Heart left ventricle (tissue), 16 donors: ENCODE measurements at regions not wholly inside any gene's neighbourhood (a gene's known extent, or its start where the extent isn't known, plus 50 kb on each side); places are given as distances from the start of the nearest gene placed in this dataset.

Experiments
- ATAC-seq, 4 donors: fragments of 200-7000 bp; cut with Tn5 transposase; one replicate each; pipeline ENCODE4 v1.9.1; 2020 to 2022; ENCODE audit warnings: moderate library complexity in 4 of 4, mild to moderate bottlenecking in 3 of 4, moderate number of reproducible peaks in 1 of 4
- DNase-seq, 5 donors: peaks; one replicate each; pipeline ENCODE4 v3.0.0-alpha.2; 2020
- H3K27ac ChIP-seq, 12 donors: fragments of 200-600 bp; sonication (generic) in 4 of 12; one replicate each; pipeline versions ENCODE4 v1.5.0 to v1.8.0; 2016 to 2022; ENCODE audit warnings: mild to moderate bottlenecking in 2 of 12
- H3K27me3 ChIP-seq, 9 donors: fragments of 200-600 bp; sonication (generic) in 2 of 9; one replicate each; pipeline versions ENCODE4 v1.5.1 to v1.8.0; 2016 to 2022; ENCODE audit warnings: mild to moderate bottlenecking in 3 of 9
- H3K36me3 ChIP-seq, 9 donors: fragments of 200-600 bp; sonication (generic) in 2 of 9; one replicate each; pipeline versions ENCODE4 v1.5.0 to v1.8.0; 2018 to 2022; ENCODE audit warnings: mild to moderate bottlenecking in 2 of 9
- H3K4me1 ChIP-seq, 12 donors: fragments of 200-600 bp; sonication (generic) in 4 of 12; one replicate each; pipeline versions ENCODE4 v1.5.0 to v1.8.0; 2016 to 2022; ENCODE audit warnings: mild to moderate bottlenecking in 3 of 12
- H3K4me3 ChIP-seq, 12 donors: fragments of 200-600 bp; sonication (generic) in 4 of 12; one replicate each; pipeline versions ENCODE4 v1.5.0 to v1.8.0; 2017 to 2022; ENCODE audit warnings: mild to moderate bottlenecking in 9 of 12, moderate library complexity in 4 of 12
- H3K9me3 ChIP-seq, 12 donors: fragments of 200-600 bp; sonication (generic) in 4 of 12; one replicate each; pipeline versions ENCODE4 v1.5.0 to v1.8.0; 2016 to 2022; ENCODE audit warnings: mild to moderate bottlenecking in 1 of 12
- CTCF ChIP-seq, 12 donors: fragments of 200-600 bp; sonication (generic) in 4 of 12; IDR thresholded peaks; one replicate each; pipeline versions ENCODE4 v1.5.0 to v1.8.0; 2018 to 2022; ENCODE audit warnings: antibody characterized with exemption in 12 of 12, mild to moderate bottlenecking in 5 of 12
- POLR2A ChIP-seq, 2 donors: fragments of 450-650 bp; IDR thresholded peaks; one replicate each; pipeline ENCODE4 v1.6.1; 2017; ENCODE audit warnings: antibody characterized with exemption in 2 of 2, mild to moderate bottlenecking in 2 of 2, moderate library complexity in 2 of 2
- WGBS, 4 donors: extraction: QIAGEN DNeasy Blood & Tissue Kit in 2 of 4; methylation state at CpG; one replicate each; pipeline versions ENCODE4 v1.1.5 to v1.1.7; 2013 to 2018; 5-methylcytosine and 5-hydroxymethylcytosine counted together
- intact Hi-C, 10 donors: fragments of 100-400 bp; cut with DNase I; formaldehyde crosslinking; loops; one replicate each; pipeline versions ENCODE4 v1.11.1 to v1.14.2; 2022
- donor health status: ischemic (EF 13 %, LVEDD 7.1; RV severe dilation, severe dysfunction).
- donor health status: healthy with polysubstance abuse.
- donor health status: DM: no; HTN: yes; CAD: no.
- donor health status: DM: no; HTN: no; CAD: no.
- donor health status: ischemic (EF 25% LVEDD 6.9; RV normal size, moderate dysfunction).
- donor health status: ischemic (EF 25% LVEDD 5.7; RV mildly dilated, moderate dysfunction).
- donor health status: healthy.
- donor health status: DM: yes; HTN: yes; CAD: no.
- donor health status: ischemic (EF 35%, LVEDD 5.7; RV mildly dilated, moderate dysfunction).
- donor health status: nonischemic (EF 11% LVEDD 7.7; RV severe dilation, severe dysfunction).
- donor health status: DM: yes; HTN: yes; CAD: no.
- donor health status: PGD.
- donor health status: ischemic (EF 29% LVEDD 5.4; RV normal size, mild dysfunction).
- donor health status: nonischemic (EF 23%, LVEDD 6.1; RV moderate dilation, normal function).

DNA sequence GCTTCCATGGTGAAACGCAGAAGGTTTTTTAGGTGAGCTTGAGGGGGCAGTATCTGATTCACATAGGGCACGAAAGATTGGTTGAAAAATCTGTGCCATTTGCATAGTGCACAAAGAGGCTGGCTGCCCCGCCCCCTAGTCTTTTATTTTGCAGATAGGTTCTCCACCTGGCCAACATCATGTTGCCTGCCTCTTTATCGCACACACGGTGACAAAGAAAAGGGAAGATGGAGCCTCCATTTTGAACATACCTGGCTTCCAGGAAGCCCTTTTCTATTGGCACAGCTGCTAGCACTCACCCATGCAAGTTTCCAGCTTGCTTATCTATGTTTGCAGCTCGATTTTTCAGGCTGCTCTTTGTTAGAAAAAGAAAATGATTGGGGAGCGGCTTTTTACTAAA lies 316.2 kb upstream of the KLHL1 start:
- no peaks in the 10 kb centered on the region for H3K4me1 ChIP-seq
- WGBS, 4 donors = 72 to 77% (median 74%) methylated on average over 7 of the region's 7 CpGs
- no peaks in the 10 kb centered on the region for H3K36me3 ChIP-seq

DNA sequence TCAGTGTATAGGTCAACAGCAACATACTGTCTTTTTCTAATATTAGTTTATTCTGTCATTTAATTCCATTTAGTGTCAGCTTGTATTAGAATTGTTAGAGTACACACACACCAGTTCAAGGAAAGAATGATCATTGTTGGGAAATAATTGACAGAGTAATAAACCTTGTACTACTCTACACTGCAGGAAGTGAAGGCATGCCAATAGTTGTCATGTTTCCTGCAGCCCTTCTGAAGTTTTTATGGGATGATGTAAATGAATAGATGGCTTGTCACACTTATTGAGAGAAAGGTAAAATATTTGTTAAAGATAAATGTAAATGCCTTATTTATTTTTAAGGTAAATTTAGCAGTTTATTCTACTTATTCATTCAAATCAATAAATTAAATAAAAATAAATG lies 306.9 kb upstream of the KLHL1 start:
- H3K36me3 ChIP-seq = no peaks in the 10 kb centered on the region
- no peak for TF ChIP-seq POLR2A (IDR thresholded peaks at IDR 0.05)
- TF ChIP-seq CTCF (IDR thresholded peaks at IDR 0.05) = no peak
- no peaks in the 10 kb centered on the region for H3K27me3 ChIP-seq
- no peak overlapping the region for H3K4me3 ChIP-seq
- ATAC-seq (no peak), DNase-seq (no peak)
- no peaks in the 10 kb centered on the region for H3K4me1 ChIP-seq
- H3K27ac ChIP-seq = no peak overlapping the region
- intact Hi-C loops = no loop called here
- no peaks in the 10 kb centered on the region for H3K9me3 ChIP-seq

More for the DNA sequence above, 316.2 kb upstream of the KLHL1 start:
- TF ChIP-seq POLR2A (IDR thresholded peaks at IDR 0.05) = no peak
- no peak for TF ChIP-seq CTCF (IDR thresholded peaks at IDR 0.05)
- ATAC-seq (no peak), DNase-seq (no peak)
- Histone ChIP-seq H3K27me3 (no peaks in the 10 kb centered on the region), H3K27ac (no peak overlapping the region), H3K9me3 (peaks cover 0 to 7% (median 0%) of the 10 kb centered on the region in 12 donors), H3K4me3 (no peak overlapping the region)
- intact Hi-C loops = no loop called here

- Histone ChIP-seq H3K27ac (no peak overlapping the region), H3K4me3 (no peak overlapping the region), H3K36me3 (no peaks in the 10 kb centered on the region), H3K27me3 (no peaks in the 10 kb centered on the region), H3K4me1 (no peaks in the 10 kb centered on the region), H3K9me3 (no peaks in the 10 kb centered on the region)
- no peak for ATAC-seq
- no peak for TF ChIP-seq POLR2A (IDR thresholded peaks at IDR 0.05)
- no peak for TF ChIP-seq CTCF (IDR thresholded peaks at IDR 0.05)
- DNase-seq = no peak
- intact Hi-C loops = no loop called here
- WGBS, 4 donors = 83 to 96% (median 88%) methylated on average over 1 of the region's 1 CpG
These were observed 300.6 kb upstream of the KLHL1 start for GRCh38 chr13:70408865-70409264.

GRCh38 chr13:70407486-70407885 lies 299.2 kb upstream of the KLHL1 start:
- Histone ChIP-seq H3K27ac (no peak overlapping the region), H3K27me3 (no peaks in the 10 kb centered on the region), H3K9me3 (no peaks in the 10 kb centered on the region), H3K4me3 (no peak overlapping the region), H3K36me3 (no peaks in the 10 kb centered on the region), H3K4me1 (no peaks in the 10 kb centered on the region)
- TF ChIP-seq CTCF (IDR thresholded peaks at IDR 0.05) (no peak), POLR2A (IDR thresholded peaks at IDR 0.05) (no peak)
- ATAC-seq (no peak), DNase-seq (no peak)
- intact Hi-C loops = no loop called here
- 76 to 84% (median 80%) methylated on average over 1 of the region's 1 CpG for WGBS, 4 donors
